ENCODE measurements at regions not wholly inside any gene's neighbourhood (a gene's known extent, or its start where the extent isn't known, plus 50 kb on each side); places are given as distances from the start of the nearest gene placed in this dataset.
"Not testable (repeated sequence)": the region's sequence is repeated elsewhere in the genome, so short reads cannot be mapped to it uniquely, and the experiment has no call there.

DNA sequence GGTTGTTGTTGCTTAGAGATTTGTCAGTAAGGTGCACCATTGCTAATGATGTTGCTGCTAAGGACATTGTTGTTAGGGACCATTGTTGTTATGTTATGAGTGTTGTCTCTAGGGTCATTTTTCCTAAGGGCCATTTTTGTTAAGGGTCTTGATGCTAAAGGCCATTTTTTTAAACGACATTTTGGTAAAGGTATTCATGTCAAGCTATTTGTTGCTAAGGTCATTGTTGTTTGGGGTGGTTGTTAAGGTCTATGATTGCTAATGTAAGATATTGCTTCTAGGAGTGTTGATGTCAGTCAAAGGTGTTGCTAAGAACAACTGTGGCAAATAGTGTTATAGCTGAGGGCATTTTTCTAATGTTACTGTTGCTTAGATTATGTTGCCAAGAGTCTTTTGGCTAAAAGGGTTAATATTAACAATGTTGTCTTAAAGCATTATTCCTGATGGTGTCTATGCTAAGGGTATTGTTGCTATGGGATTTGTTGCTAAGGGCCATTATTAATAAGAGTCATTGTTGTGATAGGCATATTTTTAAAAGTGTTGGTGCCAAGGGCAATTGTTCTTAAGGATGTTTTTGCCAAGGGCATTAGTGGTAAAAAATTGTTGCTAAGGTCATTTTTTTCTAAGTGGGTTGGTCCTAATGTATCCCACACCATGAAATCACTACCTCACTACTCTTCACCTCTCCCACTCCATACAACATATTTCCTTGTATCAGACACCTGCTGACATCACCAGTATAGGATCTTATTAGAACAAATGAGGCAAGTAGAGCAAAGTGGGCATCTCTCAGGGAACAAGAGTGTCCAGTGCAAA is 56.2 kb downstream of the SPATA31A6 start:
- DNase-seq = not testable (repeated sequence)

DNA sequence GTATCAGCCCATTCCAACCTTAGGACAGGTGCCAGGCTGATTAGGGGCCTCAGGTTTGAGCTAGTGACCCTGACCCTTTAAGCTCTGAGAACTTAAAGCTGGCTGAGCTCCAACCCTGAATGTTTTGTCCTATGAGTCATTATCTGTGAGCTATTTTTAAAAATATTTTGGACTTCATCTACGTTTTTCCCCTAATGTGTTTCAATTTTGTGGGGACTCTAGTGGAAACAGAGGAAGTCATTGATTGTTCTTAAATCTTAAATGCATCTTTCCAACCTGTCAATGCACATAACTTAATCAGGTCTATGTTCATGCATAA is 56.8 kb downstream of the SPATA31A6 start:
- DNase-seq = not testable (repeated sequence)

DNA sequence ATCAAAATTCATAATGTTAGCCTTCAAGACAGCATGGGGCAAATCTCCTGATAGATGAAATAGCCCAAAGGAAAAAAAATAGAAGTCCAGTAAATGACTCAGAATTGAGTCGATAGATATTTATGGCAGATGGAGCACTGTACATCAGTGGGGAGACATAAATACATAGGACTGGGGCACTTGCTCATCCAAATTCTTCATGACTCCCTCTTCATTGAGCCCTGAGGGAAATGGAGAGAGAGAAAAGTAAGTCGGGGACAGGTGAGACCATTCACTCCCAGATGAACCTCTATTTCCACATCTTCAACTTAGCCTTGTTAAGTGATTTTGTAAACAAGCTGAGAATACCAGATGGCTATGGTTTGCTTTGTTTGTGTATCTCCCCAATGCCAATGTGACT is 59.8 kb downstream of the SPATA31A6 start:
- not testable (repeated sequence) for DNase-seq

DNA sequence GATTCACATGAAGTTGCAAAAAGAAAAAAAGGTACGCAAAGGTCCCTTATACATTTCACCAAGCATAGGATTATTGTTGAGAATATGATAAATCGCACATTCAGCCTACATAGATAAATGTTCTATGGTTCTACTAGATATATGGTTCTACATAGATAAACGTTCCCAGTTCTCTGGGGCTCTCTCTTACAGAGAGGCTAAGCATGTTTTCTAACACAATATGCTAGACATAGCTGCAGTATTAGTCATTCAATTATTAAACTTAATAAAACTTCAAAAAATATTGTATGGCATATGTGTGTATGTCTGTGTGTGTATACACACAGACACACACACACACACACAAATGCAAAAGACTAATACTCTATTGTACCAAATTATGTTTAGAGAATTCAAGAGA is 60.4 kb downstream of the SPATA31A6 start:
- not testable (repeated sequence) for DNase-seq

DNA sequence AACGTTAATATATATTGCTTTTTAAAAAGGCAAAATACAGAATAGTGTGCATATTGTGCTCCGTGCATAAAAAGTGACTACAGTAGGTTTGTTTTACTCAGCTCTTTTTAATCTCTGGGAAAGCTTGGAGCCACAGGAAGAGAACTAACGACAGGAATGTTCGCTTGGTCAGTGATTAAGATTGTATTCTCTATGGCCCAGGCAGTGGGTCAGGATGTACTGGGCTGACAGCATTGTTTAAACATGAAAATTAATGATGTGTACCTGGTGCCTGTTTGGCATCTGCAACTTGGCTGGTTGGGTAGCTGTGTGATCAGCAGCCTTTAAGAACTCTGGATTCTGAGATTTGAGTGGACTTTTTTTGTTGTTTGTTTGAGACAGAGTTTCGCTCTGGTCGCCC is 85.3 kb downstream of the SPATA31A6 start:
- DNase-seq = not testable (repeated sequence)

DNA sequence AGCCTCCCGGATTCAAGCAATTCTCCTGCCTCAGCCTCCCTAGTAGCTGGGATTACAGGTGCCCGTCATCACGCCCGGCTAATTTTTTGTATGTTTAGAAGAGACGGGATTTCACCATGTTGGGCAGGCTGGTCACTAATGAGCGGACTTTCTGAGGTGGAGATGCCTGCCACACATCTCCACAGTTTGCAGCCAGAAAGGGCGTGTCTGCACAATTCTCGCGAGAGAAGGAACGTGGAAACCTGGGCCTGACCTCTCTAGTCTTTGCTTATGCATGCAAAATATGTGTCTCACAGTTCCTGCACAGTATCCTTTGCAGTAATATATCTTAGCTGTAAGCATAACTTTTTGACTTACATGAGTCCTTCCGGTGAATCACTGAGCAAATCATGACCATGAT is 85.7 kb downstream of the SPATA31A6 start:
- not testable (repeated sequence) for DNase-seq

DNA sequence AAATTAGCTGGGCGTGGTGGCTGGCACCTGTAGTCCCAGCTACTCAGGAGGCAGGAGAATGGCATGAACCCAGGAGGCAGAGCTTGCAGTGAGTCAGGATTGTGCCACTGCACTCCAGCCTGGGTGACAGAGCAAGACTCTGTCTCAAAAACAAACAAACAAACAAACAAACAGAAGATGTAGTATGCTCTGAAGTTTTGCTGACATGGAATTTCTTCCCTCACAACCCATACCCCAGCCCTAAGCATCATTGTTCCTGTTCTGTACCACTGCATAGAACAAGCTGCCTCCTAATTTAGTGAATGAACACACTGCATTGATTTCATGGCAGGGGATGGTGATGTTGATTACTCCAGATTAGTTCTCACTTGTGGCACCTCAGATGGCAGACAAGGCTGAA is 89.7 kb downstream of the SPATA31A6 start:
- DNase-seq = not testable (repeated sequence)

DNA sequence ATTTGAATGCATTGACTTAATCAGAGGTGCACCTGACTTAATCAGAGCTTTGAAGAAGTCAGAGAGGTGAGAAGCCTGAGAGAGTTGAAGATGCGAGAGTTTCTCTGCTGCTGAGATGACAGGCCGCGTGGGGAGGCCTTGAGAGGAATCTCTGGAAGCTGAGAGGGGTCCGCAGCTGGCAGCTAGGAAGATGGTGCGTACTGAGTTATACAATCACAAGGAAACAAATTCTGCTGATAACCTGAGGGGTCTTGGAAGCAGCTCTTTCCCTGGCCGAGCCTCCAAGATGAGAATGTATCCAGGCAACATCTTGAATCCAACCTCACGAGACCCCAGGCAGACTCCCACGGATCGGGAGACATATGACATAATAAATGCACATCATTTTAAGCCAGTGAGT is 91.7 kb downstream of the SPATA31A6 start:
- DNase-seq = no peak

DNA sequence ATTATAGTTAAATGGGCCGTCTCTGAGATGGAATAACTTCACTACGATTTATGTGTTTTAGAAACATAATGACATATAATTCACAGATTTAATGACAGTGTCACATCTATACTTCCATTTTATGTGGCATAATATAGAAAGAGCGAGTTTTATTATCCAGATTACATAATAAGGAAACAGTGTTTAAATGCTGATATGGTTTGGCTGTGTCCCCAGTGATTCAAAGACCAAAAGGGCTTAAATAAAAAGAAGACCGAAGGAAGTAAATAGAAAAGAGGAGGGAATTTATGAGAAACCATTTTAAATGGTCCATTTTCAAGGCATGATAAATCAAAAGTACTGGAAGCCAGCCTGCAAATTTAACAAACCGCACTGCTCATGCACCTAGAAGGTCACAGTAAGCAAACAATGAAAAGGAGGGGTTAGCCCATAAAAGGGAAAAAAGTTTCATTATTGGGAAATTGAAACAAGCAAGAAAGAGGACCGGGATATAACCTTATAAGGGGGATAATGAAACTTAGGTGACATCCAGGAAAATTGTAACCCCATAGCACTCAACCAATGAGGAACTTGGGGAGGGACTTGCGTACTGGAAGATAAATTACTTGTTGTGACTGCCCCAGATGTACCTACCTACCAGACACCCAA is 99.2 kb downstream of the SPATA31A6 start:
- DNase-seq = not testable (repeated sequence)

DNA sequence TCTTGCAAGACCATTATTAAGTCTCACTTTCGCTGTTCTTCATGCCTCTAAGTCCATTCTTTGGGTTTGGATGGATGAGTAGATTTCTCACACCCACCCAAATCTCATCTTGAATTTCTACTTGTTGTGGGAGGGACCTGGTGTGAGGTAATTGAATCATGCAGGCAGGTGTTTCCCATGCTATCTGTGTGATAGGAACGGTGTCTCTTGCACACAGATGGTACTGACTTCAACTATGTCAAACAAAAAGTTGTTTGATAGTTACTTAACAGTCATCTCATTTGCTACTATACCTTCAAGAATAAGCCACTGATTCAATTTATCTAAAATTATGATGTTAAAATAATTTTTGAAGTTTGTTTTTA is 99.7 kb downstream of the SPATA31A6 start:
- not testable (repeated sequence) for DNase-seq

DNA sequence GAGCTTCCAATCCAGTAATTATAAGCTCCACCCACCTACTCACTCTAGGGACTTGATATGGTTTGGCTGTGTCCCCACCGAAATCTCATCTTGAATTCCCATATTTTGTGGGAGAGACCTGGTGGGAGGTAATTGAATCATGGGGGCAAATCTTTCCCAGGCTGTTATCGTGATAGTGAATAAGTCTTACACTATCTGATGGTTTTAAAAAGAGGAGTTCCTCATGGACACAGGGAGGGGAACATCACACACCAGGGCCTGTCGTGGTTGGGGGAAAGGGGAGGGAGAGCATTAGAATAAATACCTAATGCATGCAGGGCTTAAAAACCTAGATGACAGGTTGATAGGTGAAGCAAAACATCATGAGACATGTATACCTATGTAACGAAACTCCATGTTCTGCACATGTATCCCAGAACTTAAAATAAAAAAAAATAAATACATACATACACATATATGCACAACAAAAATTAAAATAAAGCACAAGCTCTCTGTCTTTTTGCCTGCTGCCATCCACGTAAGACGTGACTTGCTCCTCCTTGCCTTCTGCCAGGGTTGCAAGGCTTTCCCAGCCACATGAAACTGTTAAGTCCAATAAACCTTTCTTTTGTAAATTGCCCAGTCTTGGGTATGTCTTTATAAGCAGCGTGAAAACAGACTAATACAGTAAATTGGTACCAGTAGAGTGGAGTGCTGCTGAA is 102.8 kb downstream of the SPATA31A6 start:
- DNase-seq = not testable (repeated sequence)

DNA sequence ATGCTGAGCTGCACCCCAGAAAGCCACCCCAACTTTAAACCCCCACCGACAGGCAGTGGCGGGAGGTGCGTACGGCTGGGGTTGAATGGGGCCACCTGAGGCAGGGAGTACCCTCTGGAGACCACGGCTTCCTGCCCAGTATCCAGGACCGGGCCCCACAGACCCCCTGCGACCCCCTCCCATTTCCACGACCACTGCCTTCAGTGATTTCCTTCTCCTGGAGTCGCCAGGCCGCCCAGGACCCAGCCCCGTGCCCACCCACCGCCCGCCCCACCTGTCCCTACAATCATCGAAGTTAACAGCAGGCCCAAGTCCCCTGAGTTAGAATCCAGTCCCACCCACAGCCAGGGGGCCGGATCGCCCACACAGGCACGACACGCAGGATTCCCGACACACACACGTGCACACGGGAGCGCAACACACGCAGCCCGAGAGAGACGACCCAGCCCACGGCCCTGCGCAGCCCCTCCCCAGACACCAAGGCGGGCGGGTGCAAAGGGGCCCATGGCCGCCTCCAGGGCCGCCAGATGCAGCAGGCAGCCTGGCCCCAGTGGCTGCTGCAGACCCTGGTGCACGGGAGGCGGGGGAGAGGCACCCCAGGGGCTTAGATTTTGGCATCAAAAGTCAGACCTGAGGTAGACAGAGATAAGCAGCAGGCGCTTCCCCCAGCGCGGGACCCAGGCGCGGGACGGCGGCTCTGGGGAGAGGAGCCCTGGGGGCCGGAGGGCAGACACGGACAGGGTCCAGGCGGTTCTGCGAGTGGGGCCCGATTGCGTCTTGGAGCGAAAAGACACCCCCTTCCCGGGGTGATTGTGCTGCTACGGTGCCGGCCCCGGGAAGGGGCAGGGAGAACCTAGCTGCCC is 104.8 kb downstream of the SPATA31A6 start:
- DNase-seq = not testable (repeated sequence)

DNA sequence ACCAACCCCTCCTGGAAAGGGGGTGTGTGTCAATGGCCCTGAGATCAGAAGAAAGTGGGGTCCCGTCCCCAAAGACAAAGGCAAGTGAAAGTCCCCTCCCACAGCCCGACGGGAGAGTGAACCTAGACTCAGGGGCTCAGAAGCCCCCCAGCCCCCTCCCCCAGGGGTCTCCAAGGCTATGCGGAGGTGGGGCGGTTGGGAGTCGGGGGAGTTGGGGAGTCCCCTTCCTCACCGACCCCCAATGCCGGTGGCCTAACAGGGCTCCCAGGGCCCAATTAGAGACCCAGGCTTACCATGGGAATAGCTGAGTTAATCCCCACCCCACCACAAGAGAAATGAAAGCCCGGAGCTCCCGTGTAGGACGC is 105.4 kb downstream of the SPATA31A6 start:
- not testable (repeated sequence) for DNase-seq

DNA sequence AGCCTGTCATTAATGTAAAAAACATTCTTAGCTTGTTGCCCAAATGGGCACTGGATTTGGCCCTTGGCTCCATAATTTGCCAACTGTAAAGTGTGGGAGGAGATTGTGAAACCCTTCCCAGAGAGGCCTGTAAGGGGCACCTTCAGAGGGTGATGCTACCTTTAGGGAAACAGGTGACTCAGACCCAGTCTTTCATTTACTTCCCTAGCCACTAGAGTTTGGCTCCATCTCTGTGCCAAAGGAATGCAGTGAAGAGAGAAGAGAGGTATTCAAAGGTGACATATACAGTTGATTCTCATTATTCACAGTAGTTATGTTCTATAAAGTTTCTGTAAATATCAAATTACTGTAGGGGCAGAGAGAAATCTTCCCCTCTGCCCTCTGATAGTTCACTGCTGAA is 116.7 kb downstream of the SPATA31A6 start:
- DNase-seq = not testable (repeated sequence)

DNA sequence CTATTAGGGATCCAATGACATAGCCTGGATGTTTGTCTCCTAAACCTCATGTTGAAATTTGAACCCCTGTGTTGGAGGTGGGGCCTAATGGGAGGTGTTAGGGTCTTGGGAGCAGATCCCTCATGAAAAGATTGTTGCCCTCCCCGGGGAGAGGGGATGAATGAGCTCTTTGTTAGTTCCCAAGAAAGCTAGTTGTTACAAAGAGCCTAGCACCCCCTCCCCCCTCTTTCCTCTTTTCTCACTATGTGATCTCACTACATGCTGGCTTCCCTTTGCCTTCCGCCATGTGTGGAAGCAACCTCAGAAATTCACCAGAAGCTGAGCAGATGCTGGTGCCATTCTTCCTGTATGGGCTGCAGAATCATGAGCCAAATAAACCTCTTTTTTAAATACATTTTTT is 123.2 kb downstream of the SPATA31A6 start:
- DNase-seq = not testable (repeated sequence)

DNA sequence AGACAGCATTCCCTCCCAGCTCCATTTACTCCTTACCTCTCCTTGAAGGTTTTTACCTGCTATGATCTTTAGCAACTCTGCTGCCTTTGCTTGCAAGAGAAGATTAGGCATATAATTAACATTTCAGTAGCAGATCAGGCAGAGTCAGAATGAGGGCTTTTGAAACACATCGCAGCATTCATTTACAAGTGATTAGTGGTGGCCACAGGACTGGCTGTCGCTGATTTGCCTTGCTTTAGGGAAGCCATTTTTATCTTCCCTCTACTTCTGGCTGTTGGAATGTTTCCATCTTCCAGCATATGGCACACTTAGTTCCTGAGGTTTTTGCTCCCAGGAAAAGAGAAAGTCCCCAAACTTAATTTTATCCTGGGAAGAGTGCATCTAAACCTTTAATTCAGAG is 124.0 kb downstream of the SPATA31A6 start:
- DNase-seq = not testable (repeated sequence)

DNA sequence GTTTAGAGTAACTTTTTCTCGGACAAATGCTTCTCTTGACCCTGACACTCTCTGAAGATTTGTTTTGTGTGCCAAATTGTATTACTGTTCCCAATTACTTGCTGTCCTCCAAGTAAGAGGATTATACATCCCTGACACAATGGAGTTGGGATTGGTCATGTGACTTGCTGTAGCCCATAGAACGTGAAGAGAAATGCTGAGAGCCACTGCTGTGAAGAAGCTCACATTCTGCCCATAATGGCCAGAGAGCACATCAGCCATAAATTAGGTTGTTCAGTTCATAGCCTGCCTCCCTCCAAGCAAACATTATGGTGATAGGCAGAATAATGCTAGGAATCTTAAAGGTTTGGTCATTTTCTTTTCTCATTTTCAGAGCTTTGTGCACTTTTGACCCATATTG is 127.5 kb downstream of the SPATA31A6 start:
- not testable (repeated sequence) for DNase-seq

DNA sequence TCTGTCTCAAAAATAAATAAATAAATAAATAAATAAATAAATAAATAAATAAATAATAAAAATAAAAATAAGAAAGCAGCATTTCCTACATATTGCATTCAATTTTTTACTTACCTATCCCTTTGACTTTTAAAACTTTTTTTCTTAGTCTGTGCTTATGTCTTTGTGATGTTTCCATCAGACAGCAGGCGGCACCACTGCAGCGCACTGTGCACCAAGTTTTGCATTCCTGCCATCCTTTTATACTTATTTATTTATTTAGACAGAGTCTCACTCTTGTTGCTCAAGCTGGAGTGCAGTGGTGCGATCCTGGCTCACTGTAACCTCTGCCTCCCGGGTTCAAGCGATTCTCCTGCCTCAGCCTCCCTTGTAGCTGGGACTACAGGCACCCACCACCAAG is 132.6 kb downstream of the SPATA31A6 start:
- not testable (repeated sequence) for DNase-seq

DNA sequence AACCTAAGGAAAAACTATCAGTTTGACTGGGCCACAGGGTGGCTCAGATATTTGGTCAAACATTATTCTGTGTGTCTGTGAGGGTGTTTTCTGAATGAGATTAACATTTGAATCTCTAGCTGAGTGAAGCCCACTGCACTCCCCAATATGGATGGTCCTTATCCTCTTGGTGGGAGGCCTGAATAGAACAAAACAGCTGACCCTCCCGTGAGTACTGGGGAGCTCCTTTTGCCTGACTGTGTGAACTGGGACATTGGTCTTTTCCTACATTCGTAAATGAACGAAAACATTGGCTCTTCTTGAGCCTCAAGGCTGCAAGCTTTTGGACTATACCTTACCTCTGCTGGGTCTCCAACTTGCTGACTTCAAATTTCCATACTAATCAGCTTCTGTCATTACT is 134.2 kb downstream of the SPATA31A6 start:
- DNase-seq = not testable (repeated sequence)

DNA sequence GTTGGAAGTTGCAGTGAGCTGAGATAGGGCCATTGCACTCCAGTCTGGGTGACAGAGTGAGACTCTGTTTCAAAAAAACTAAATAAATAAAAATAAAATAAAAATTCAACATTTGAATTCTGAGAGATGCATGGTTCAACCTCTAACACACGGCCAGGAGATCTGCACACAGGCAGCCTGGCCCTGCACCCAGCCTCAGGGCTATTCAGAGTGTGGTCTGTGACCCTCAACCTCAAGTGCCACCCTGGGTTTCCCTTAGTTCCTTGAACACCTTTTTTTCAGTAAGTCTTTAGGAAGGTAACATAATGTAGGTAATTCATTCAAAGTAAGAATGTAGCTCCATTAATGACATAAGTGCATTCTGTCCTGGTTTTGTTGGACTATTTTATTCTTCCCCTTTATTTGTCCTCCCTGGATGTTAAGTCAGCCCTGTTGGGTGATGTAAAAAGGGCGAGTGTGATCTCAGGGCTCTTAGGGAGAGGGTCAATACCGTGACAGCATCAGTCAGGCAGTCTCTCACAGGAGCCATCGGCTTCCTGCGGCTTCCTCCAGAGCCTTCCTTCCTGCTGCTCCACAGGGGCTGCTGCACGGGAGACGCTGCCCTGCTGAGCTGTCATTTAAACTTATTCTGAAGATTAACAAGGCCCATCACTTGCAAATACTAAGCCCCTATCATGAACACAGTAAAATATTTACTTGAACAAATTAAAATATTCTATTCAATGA is 139.8 kb downstream of the SPATA31A6 start:
- DNase-seq = not testable (repeated sequence)

DNA sequence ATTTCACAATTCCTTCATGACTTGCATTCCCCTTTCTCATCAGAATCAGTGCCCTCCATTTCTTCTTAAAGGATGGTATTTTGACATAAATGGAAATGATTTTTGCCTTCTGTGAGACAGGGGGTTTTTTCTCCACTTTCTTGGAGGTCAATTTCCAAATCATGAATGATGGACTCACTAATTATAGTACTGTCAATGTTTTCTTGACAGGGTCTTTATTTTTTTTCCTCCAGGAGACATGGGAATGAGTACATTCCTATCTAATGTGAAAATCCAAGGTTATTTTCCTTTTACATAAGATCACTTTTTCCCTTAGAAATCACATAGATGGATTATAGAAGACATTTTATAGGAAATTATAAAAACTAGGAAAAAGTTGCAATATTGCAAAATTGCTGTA is 141.7 kb downstream of the SPATA31A6 start:
- not testable (repeated sequence) for DNase-seq

DNA sequence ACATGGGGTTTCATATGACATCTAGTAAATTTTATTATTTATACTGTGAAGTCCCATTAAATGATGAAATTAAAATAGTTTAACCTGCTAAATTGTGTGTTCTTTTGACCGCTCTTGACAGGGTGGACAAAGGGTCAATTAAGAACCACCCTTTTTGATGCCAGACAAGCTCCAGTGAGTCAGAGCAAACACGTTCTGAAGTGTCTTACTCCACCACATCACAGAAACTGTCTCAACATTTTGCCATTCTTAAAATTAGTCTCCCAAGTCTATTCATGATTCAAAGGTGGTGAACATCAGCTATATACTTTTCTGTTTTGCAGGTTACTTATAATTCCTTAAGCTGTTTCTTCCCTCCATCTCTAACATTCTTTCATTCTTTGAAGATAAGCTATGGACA is 142.1 kb downstream of the SPATA31A6 start:
- not testable (repeated sequence) for DNase-seq

All from CD4-positive, alpha-beta T cell treated with Interleukin-4 for 1 hour (primary cell).